ENCODE measurements at regions not wholly inside any gene's neighbourhood (a gene's known extent, or its start where the extent isn't known, plus 50 kb on each side); places are given as distances from the start of the nearest gene placed in this dataset.

GRCh38 chr17:17398188-17398942, 78.4 kb upstream of the MED9 start:
- no peak for DNase-seq (ENCODE audit: low spot score in 2 of 2)
- no peak for FAIRE-seq

GRCh38 chr17:17398943-17399926, 77.6 kb upstream of the MED9 start:
- FAIRE-seq (no peak), DNase-seq (ENCODE audit: low spot score in 2 of 2) (no peak)

GRCh38 chr17:17400070-17400469, 76.7 kb upstream of the MED9 start:
- no peak for DNase-seq (ENCODE audit: low spot score in 2 of 2)
- no peak for FAIRE-seq

- FAIRE-seq (no peak), DNase-seq (ENCODE audit: low spot score in 2 of 2) (no peak)
These were observed 76.1 kb upstream of the MED9 start for GRCh38 chr17:17400566-17401184.

- DNase-seq (ENCODE audit: low spot score in 2 of 2) (no peak), FAIRE-seq (no peak)
These were observed 75.5 kb upstream of the MED9 start for GRCh38 chr17:17401271-17401781.

GRCh38 chr17:17402558-17402957, 74.2 kb upstream of the MED9 start:
- FAIRE-seq (no peak), DNase-seq (ENCODE audit: low spot score in 2 of 2) (no peak)

- DNase-seq (ENCODE audit: low spot score in 2 of 2) (no peak), FAIRE-seq (no peak)
These were observed 73.7 kb upstream of the MED9 start for GRCh38 chr17:17403065-17403464.

GRCh38 chr17:17403899-17404576, 72.8 kb upstream of the MED9 start:
- DNase-seq (ENCODE audit: low spot score in 2 of 2) = no peak
- FAIRE-seq = no peak

GRCh38 chr17:17405673-17406072, 71.1 kb upstream of the MED9 start:
- FAIRE-seq (no peak), DNase-seq (ENCODE audit: low spot score in 2 of 2) (no peak)

GRCh38 chr17:17406225-17406624, 70.6 kb upstream of the MED9 start:
- DNase-seq (ENCODE audit: low spot score in 2 of 2) (no peak), FAIRE-seq (no peak)

- FAIRE-seq = no peak
These were observed 68.5 kb upstream of the MED9 start for GRCh38 chr17:17408236-17408794.

GRCh38 chr17:17410357-17410756, 66.4 kb upstream of the MED9 start:
- DNase-seq (ENCODE audit: low spot score in 2 of 2) (no peak), FAIRE-seq (no peak)

More at GRCh38 chr17:17408236-17408794, 68.5 kb upstream of the MED9 start:
- no peak for DNase-seq (ENCODE audit: low spot score in 2 of 2)

- no peak for FAIRE-seq
- no peak for DNase-seq (ENCODE audit: low spot score in 2 of 2)
These were observed 65.1 kb upstream of the MED9 start for GRCh38 chr17:17411692-17412091.

GRCh38 chr17:17412326-17412725, 64.5 kb upstream of the MED9 start:
- FAIRE-seq (no peak), DNase-seq (ENCODE audit: low spot score in 2 of 2) (no peak)

- FAIRE-seq = no peak
- no peak for DNase-seq (ENCODE audit: low spot score in 2 of 2)
These were observed 63.5 kb upstream of the MED9 start for GRCh38 chr17:17413215-17413792.

- FAIRE-seq (no peak), DNase-seq (ENCODE audit: low spot score in 2 of 2) (no peak)
These were observed 63.0 kb upstream of the MED9 start for GRCh38 chr17:17413821-17414220.

GRCh38 chr17:17414341-17414805, 62.4 kb upstream of the MED9 start:
- DNase-seq (ENCODE audit: low spot score in 2 of 2) = no peak
- no peak for FAIRE-seq

GRCh38 chr17:17415006-17415405, 61.8 kb upstream of the MED9 start:
- no peak for FAIRE-seq
- DNase-seq (ENCODE audit: low spot score in 2 of 2) = no peak

GRCh38 chr17:17416007-17416399, 60.8 kb upstream of the MED9 start:
- DNase-seq (ENCODE audit: low spot score in 2 of 2) = no peak
- no peak for FAIRE-seq
